H1 (cell line): ENCODE measurements at regions not wholly inside any gene's neighbourhood (a gene's known extent, or its start where the extent isn't known, plus 50 kb on each side); places are given as distances from the start of the nearest gene placed in this dataset.

ENCODE experiments used
- CBX8 ChIP-seq: fragments of 300-800, 300-1000 bp; sonication (generic); IDR thresholded peaks from 2 replicates; pipeline ENCODE4 v1.7.1; 2016; ENCODE audit warnings: low read depth, low read length, borderline replicate concordance
- NANOG ChIP-seq: IDR thresholded peaks from 2 replicates; pipeline ENCODE4 v1.6.1; 2011; ENCODE audit warnings: low read length, low read depth, mild to moderate bottlenecking, inconsistent platforms; ENCODE audit not compliant: insufficient read depth, poor library complexity, severe bottlenecking
- POU5F1 ChIP-seq: IDR thresholded peaks from 2 replicates; pipeline ENCODE4 v1.6.1; 2011; ENCODE audit warnings: low read depth, mild to moderate bottlenecking, low read length, moderate library complexity
- RAD21 ChIP-seq, 2 experiments: IDR thresholded peaks in 1 of 2; conservative IDR thresholded peaks in 1 of 2; 2 replicates each; pipeline ENCODE4 v1.6.1; 2011; ENCODE audit warnings: low read depth in 2 of 2, low read length in 2 of 2, improper control_type of control experiment in 1 of 2, inconsistent platforms in 1 of 2, mild to moderate bottlenecking in 1 of 2, moderate library complexity in 1 of 2
- RBBP5 ChIP-seq: IDR thresholded peaks from 2 replicates; pipeline ENCODE4 v1.7.1; 2012; ENCODE audit warnings: low read depth, mild to moderate bottlenecking, inconsistent platforms, low read length, moderate library complexity, borderline replicate concordance
- RXRA ChIP-seq: IDR thresholded peaks from 2 replicates; pipeline ENCODE4 v1.6.1; 2011; ENCODE audit warnings: low read depth, mild to moderate bottlenecking, low read length, moderate library complexity; ENCODE audit not compliant: insufficient read depth
- SP1 ChIP-seq: IDR thresholded peaks from 2 replicates; pipeline ENCODE4 v1.6.1; 2011; ENCODE audit warnings: low read depth, low read length
- SP2 ChIP-seq: IDR thresholded peaks from 2 replicates; pipeline ENCODE4 v1.6.1; 2012; ENCODE audit warnings: mild to moderate bottlenecking, low read length, inconsistent platforms
- TF ChIP-seq, protein P1 (sequence below): IDR thresholded peaks from 2 replicates; pipeline ENCODE4 v1.6.1; 2012; ENCODE audit warnings: low read length, inconsistent platforms

DNA sequence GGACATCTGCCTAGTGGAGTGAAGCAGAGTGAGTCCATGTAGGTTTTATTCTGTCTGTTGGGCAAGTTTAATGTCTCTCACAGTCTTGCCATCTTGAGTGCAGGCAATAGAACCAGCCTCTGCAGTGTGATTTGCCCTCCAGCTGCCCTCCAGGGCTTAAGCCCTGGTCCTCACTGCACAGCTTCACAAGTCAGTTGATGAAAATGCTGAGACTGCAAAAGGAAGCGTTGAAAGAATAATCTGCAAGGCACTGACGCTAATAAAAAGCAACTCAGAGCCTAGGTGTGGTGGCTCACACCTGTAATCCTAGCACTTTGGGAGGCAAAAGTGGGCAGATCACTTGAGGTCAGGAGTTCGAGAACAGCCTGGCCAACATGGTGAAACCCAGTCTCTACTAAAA lies 54.1 kb upstream of the PHOX2B start (continued):
- TF ChIP-seq SP1 (no peak), RBBP5 (no peak), SP2 (no peak), RAD21 (IDR thresholded peaks at IDR 0.05 in 1 of 2, conservative IDR thresholded peaks at IDR 0.05 in 1 of 2; ENCODE audit: low read depth in 2 of 2, low read length in 2 of 2) (no peak), NANOG (no peak), RXRA (no peak), POU5F1 (no peak), CBX8 (no peak)
- TF ChIP-seq, protein P1, sequence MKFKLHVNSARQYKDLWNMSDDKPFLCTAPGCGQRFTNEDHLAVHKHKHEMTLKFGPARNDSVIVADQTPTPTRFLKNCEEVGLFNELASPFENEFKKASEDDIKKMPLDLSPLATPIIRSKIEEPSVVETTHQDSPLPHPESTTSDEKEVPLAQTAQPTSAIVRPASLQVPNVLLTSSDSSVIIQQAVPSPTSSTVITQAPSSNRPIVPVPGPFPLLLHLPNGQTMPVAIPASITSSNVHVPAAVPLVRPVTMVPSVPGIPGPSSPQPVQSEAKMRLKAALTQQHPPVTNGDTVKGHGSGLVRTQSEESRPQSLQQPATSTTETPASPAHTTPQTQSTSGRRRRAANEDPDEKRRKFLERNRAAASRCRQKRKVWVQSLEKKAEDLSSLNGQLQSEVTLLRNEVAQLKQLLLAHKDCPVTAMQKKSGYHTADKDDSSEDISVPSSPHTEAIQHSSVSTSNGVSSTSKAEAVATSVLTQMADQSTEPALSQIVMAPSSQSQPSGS: no peak
